GM12878 (cell line): ENCODE measurements at regions not wholly inside any gene's neighbourhood (a gene's known extent, or its start where the extent isn't known, plus 50 kb on each side); places are given as distances from the start of the nearest gene placed in this dataset.

ENCODE experiments used
- ATAC-seq: fragments of 200-7000 bp; cut with Tn5 transposase; 3 replicates; pipeline ENCODE4 v1.9.1; 2020; ENCODE audit warnings: mild to moderate bottlenecking, moderate library complexity
- BruUV-seq: library from RNA; stranded (reverse); fragments of 400-500 nt; replicated peaks from 2 replicates; lab custom pipeline; 2021; lab: Mats Ljungman, UMichigan
- CTCF ChIA-PET: fragments of 300-600 bp; sonication (Branson Sonifier 250); formaldehyde crosslinking; extraction: SDS; loops from one replicate; lab custom pipeline; 2021; ENCODE audit warnings: inconsistent platforms; lab: Yijun Ruan, JAX
- POLR2A ChIA-PET: fragments of 350-600 bp; formaldehyde crosslinking; extraction: SDS; loops from one replicate; lab custom pipeline; 2021; ENCODE audit warnings: inconsistent platforms; lab: Charles Lee
- RAD21 ChIA-PET: fragments of 300-600 bp; sonication (Branson Sonifier 250); formaldehyde crosslinking; loops from one replicate; lab custom pipeline; 2023; ENCODE audit warnings: antibody characterized with exemption; ENCODE audit not compliant: unreplicated experiment; lab: Charles Lee
- SMC1A ChIA-PET: fragments of 300-600 bp; sonication (Branson Sonifier 250); formaldehyde crosslinking; loops from one replicate; lab custom pipeline; 2023; ENCODE audit not compliant: unreplicated experiment, uncharacterized antibody; lab: Charles Lee
- DNase-seq: peaks from one replicate; pipeline ENCODE4 v3.0.0-alpha.2; 2011; ENCODE audit warnings: low read depth, low spot score
- FAIRE-seq: peaks from 3 replicates; lab custom pipeline; 2011; peaks lifted over from hg19 to GRCh38; lab: Jason Lieb, UNC
- H2AFZ ChIP-seq: 2 replicates; pipeline ENCODE4 v1.6.0; 2011; ENCODE audit warnings: low read depth, low read length, control low read depth; ENCODE audit not compliant: control insufficient read depth
- H3K27ac ChIP-seq: 2 replicates; pipeline ENCODE4 v1.5.1; 2011; ENCODE audit warnings: control low read depth; ENCODE audit not compliant: control insufficient read depth, insufficient read depth
- H3K27me3 ChIP-seq, 2 experiments: replicated peaks in 1 of 2; 2 replicates each; pipeline versions ENCODE4 v1.6.0 to v1.6.1; 2011; ENCODE audit warnings: low read length in 1 of 2; ENCODE audit not compliant: control insufficient read depth in 2 of 2, insufficient read depth in 2 of 2
- H3K36me3 ChIP-seq, 2 experiments: 2 replicates each; pipeline ENCODE4 v1.5.1; 2011; ENCODE audit warnings: low read length in 1 of 2; ENCODE audit not compliant: control insufficient read depth in 2 of 2, insufficient read depth in 2 of 2
- H3K4me1 ChIP-seq: 2 replicates; pipeline ENCODE4 v1.6.1; 2011; ENCODE audit warnings: mild to moderate bottlenecking, low read length, moderate library complexity, mixed read lengths; ENCODE audit not compliant: control insufficient read depth, insufficient read depth
- H3K4me2 ChIP-seq: 2 replicates; pipeline ENCODE4 v1.6.0; 2011; ENCODE audit warnings: control low read depth; ENCODE audit not compliant: control insufficient read depth, insufficient read depth
- H3K4me3 ChIP-seq: fragments of 200-600 bp; sonication (generic); 2 replicates; pipeline ENCODE4 v1.5.1; 2016
- H3K79me2 ChIP-seq: 2 replicates; pipeline ENCODE4 v1.6.0; 2011; ENCODE audit warnings: low read length; ENCODE audit not compliant: control insufficient read depth, insufficient read depth
- H3K9ac ChIP-seq: 2 replicates; pipeline ENCODE4 v1.8.0; 2011; ENCODE audit warnings: low read length, control low read depth, mixed read lengths; ENCODE audit not compliant: control insufficient read depth, insufficient read depth
- H3K9me3 ChIP-seq: replicated peaks from 3 replicates; pipeline ENCODE4 v1.5.1; 2011; ENCODE audit warnings: mild to moderate bottlenecking, low read length; ENCODE audit not compliant: control insufficient read depth, insufficient read depth
- H4K20me1 ChIP-seq: 2 replicates; pipeline ENCODE4 v1.6.0; 2011; ENCODE audit not compliant: control insufficient read depth, insufficient read depth
- CEBPB ChIP-seq, 2 experiments: fragments of 150-350 bp in 1 of 2; IDR thresholded peaks; 2 replicates each; pipeline ENCODE4 v1.6.1; 2012 to 2014; ENCODE audit warnings: low read depth in 2 of 2, low read length in 2 of 2, borderline replicate concordance in 1 of 2, inconsistent platforms in 1 of 2
- CTCF ChIP-seq, 3 experiments: IDR thresholded peaks in 2 of 3; conservative IDR thresholded peaks in 1 of 3; 2 replicates each; pipeline ENCODE4 v1.5.1; 2011; ENCODE audit warnings: low read depth in 3 of 3, low read length in 3 of 3, mild to moderate bottlenecking in 3 of 3, control low read depth in 2 of 3, moderate library complexity in 2 of 3, inconsistent platforms in 1 of 3, mixed read lengths in 1 of 3; ENCODE audit not compliant: control insufficient read depth in 2 of 3, insufficient read depth in 1 of 3; ENCODE audit errors: extremely low read depth in 1 of 3
- IKZF2 ChIP-seq, 2 experiments: fragments of 450-650 bp; IDR thresholded peaks; 2 replicates each; pipeline ENCODE4 v1.6.1; 2017; ENCODE audit warnings: mild to moderate bottlenecking in 2 of 2, moderate library complexity in 2 of 2
- JUNB ChIP-seq: IDR thresholded peaks from 2 replicates; pipeline ENCODE4 v1.6.1; 2016; ENCODE audit warnings: antibody characterized with exemption, mild to moderate bottlenecking
- NFXL1 ChIP-seq: fragments of 450-650 bp; IDR thresholded peaks from 2 replicates; pipeline ENCODE4 v1.6.1; 2017; ENCODE audit warnings: antibody characterized with exemption, mild to moderate bottlenecking, borderline replicate concordance
- NR2C2 ChIP-seq: IDR thresholded peaks from 2 replicates; pipeline ENCODE4 v1.6.1; 2011; ENCODE audit warnings: borderline replicate concordance, low read depth; ENCODE audit not compliant: control insufficient read depth, insufficient read length
- PML ChIP-seq: IDR thresholded peaks from 2 replicates; pipeline ENCODE4 v1.6.1; 2012; ENCODE audit warnings: low read length, inconsistent platforms
- POLR2AphosphoS5 ChIP-seq: IDR thresholded peaks from 2 replicates; pipeline ENCODE4 v1.6.1; 2011; ENCODE audit warnings: mild to moderate bottlenecking, low read length, inconsistent platforms
- RCOR1 ChIP-seq: conservative IDR thresholded peaks from 2 replicates; pipeline ENCODE4 v1.6.1; 2012; ENCODE audit warnings: low read depth, low read length, improper control_type of control experiment
- SMAD5 ChIP-seq: IDR thresholded peaks from 2 replicates; pipeline ENCODE4 v1.6.1; 2016; ENCODE audit warnings: antibody characterized with exemption, low read depth
- SUPT20H ChIP-seq: IDR thresholded peaks from 2 replicates; pipeline ENCODE4 v1.6.1; 2011; ENCODE audit warnings: low read depth, mild to moderate bottlenecking, low read length, moderate library complexity, borderline replicate concordance; ENCODE audit not compliant: control insufficient read depth
- TCF7 ChIP-seq: IDR thresholded peaks from 2 replicates; pipeline ENCODE4 v1.6.1; 2014; ENCODE audit warnings: antibody characterized with exemption, borderline replicate concordance
- YBX1 ChIP-seq: fragments of 450-650 bp; IDR thresholded peaks from 2 replicates; pipeline ENCODE4 v1.6.1; 2016; ENCODE audit warnings: antibody characterized with exemption
- ZBTB33 ChIP-seq: fragments of 450-650 bp; IDR thresholded peaks from 2 replicates; pipeline ENCODE4 v1.6.1; 2017; ENCODE audit warnings: mild to moderate bottlenecking
- ZBTB4 ChIP-seq: fragments of 450-650 bp; formaldehyde crosslinking; IDR thresholded peaks from 2 replicates; pipeline ENCODE4 v1.4.0; 2022; ENCODE audit warnings: mild to moderate bottlenecking, moderate library complexity
- ZNF274 ChIP-seq: IDR thresholded peaks from one replicate; pipeline ENCODE4 v1.8.0; 2011; ENCODE audit not compliant: insufficient read length, insufficient read depth
- WGBS: methylation state at CpG from one replicate; pipeline ENCODE4 v1.1.6; 2016; ENCODE audit warnings: low lambda C conversion rate; ENCODE audit not compliant: insufficient replicate concordance, insufficient coverage; ENCODE audit errors: missing lambda C conversion rate; 5-methylcytosine and 5-hydroxymethylcytosine counted together
- in situ Hi-C: fragments of 300-500 bp; cut with MboI; formaldehyde crosslinking; loops from 9 replicates; pipeline ENCODE4 v1.14.3; 2018; ENCODE audit warnings: mixed read lengths
- intact Hi-C: fragments of 100-400 bp; cut with micrococcal nuclease; formaldehyde crosslinking; loops from one replicate; pipeline ENCODE4 v1.14.2; 2022; ENCODE audit not compliant: unreplicated experiment

GRCh38 chr4:147219145-147219544 is 261.8 kb upstream of the EDNRA start:
- Histone ChIP-seq H3K27me3 (no peaks in the 10 kb centered on the region), H3K79me2 (no peaks in the 10 kb centered on the region), H3K9ac (no peak overlapping the region), H3K4me2 (no peak overlapping the region), H3K4me1 (no peaks in the 10 kb centered on the region), H3K36me3 (no peaks in the 10 kb centered on the region), H4K20me1 (no peaks in the 10 kb centered on the region), H3K9me3 (no peaks in the 10 kb centered on the region)
- ChIA-PET SMC1A (no interaction called here), CTCF (no interaction called here), RAD21 (no interaction called here), POLR2A (no interaction called here)
- in situ Hi-C loops = no loop called here
- TF ChIP-seq NR2C2 (no peak), SUPT20H (no peak), JUNB (no peak), ZBTB4 (CRISPR knock-in tag) (no peak), IKZF2 (IDR thresholded peaks at IDR 0.05) (no peak), SMAD5 (no peak), PML (no peak), CTCF (IDR thresholded peaks at IDR 0.05 in 2 of 3, conservative IDR thresholded peaks at IDR 0.05 in 1 of 3; ENCODE audit: control insufficient read depth in 2 of 3, extremely low read depth in 1 of 3, insufficient read depth in 1 of 3, low read depth in 3 of 3, low read length in 3 of 3) (no peak), TCF7 (no peak), ZBTB33 (no peak), YBX1 (no peak), CEBPB (IDR thresholded peaks at IDR 0.05; ENCODE audit: borderline replicate concordance in 1 of 2, low read depth in 2 of 2, low read length in 2 of 2) (no peak), NFXL1 (no peak), RCOR1 (no peak), ZNF274 (no peak), POLR2AphosphoS5 (no peak)
- TF ChIP-seq, all 136 proteins: peak for 0
- H3K4me3 ChIP-seq = no peak overlapping the region
- no TSS peak for BruUV-seq
- H3K27ac ChIP-seq = no peak overlapping the region
- H2AFZ ChIP-seq = no peak overlapping the region
- FAIRE-seq = no peak
- ATAC-seq = no peak
- DNase-seq = no peak
- intact Hi-C loops = no loop called here
- 0% methylated on average over 2 of the region's 2 CpGs for WGBS
